ENCODE measurements at regions not wholly inside any gene's neighbourhood (a gene's known extent, or its start where the extent isn't known, plus 50 kb on each side); places are given as distances from the start of the nearest gene placed in this dataset.

DNA sequence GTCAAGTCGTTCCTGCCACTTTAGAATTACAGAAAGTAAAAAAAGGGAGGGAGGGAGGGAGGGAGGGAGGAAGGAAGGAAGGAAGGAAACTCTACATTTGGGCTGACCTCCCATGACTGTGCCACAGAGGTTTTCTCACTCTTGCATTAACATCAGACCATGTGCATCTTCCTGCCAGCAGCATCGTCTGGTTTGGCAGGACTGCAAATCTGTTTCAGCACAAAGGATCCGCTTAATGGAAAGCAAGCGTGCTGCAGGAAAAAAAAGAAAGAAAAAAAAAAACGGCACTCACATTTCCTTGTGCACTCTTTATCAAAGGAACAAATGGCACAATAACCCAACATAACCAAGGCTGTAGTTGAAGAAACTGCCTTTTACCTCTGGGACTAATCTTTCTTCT lies 148.8 kb upstream of the HES1 start:
- TF ChIP-seq, protein P1, sequence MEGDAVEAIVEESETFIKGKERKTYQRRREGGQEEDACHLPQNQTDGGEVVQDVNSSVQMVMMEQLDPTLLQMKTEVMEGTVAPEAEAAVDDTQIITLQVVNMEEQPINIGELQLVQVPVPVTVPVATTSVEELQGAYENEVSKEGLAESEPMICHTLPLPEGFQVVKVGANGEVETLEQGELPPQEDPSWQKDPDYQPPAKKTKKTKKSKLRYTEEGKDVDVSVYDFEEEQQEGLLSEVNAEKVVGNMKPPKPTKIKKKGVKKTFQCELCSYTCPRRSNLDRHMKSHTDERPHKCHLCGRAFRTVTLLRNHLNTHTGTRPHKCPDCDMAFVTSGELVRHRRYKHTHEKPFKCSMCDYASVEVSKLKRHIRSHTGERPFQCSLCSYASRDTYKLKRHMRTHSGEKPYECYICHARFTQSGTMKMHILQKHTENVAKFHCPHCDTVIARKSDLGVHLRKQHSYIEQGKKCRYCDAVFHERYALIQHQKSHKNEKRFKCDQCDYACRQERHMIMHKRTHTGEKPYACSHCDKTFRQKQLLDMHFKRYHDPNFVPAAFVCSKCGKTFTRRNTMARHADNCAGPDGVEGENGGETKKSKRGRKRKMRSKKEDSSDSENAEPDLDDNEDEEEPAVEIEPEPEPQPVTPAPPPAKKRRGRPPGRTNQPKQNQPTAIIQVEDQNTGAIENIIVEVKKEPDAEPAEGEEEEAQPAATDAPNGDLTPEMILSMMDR (conservative IDR thresholded peaks at IDR 0.05; ENCODE audit: low read depth, low read length), result no peak
- no peak overlapping the region for H3K4me3 ChIP-seq (ENCODE audit: low read length)
- DNase-seq (ENCODE audit: low read depth), result no peak

DNA sequence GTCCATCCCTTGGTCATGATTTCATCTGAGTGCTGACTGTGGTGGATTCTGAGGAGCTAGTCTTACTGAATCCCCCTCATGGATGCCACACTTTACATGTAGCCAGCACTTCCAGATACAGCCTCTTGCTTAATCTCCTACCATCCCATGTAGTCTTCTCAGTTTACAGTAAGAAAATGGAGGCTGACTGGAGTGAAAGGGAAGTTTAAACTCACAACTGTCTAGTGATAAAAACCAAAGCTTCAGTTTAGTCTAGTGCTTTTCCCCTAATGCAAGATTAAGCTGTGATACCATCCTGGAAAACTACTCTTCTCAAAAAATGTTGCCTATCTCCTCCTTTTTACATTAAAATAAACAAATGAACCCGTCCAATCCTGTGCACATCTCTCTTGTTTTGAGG lies 146.8 kb upstream of the HES1 start:
- TF ChIP-seq, protein P1 (conservative IDR thresholded peaks at IDR 0.05; ENCODE audit: low read depth, low read length), result no peak
- no peak for DNase-seq (ENCODE audit: low read depth)

DNA sequence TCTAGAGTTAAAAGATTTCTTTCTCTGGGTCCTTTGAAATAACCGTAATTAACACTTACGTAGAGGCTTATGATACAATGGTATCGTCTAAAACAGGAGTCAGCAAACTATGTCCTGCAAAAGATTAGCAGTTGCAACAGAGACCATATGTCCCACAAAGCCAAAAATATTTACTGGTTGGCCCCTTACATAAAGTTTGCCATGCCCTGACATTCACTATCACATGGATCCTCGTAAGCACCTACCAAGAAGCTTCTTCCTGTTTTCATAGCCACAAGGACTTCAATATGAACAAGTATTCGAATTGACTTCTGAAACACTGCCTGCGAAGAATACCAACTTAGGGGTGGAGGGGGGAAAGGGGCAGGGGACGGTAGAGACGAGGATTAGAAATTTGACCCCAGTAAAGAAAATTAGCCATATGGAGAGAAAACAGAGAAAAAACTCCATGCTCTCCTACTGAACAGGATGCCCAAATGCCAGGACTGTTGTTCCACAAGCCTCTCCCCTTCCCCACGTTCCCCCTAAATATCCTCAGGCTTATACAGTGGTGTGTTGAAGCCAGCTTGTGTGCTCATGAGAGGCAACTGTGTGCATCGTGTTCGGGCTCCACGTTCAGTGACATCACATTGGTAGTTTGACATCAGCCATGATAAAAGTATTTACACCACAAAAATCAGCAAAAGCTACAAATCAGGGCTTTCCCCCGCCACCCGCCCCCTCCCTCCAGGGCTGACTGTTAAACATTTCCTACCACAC lies 144.1 kb upstream of the HES1 start:
- TF ChIP-seq, protein P1 (conservative IDR thresholded peaks at IDR 0.05; ENCODE audit: low read depth, low read length), result no peak
- no peak overlapping the region for H3K4me3 ChIP-seq (ENCODE audit: low read length)
- no peak for DNase-seq (ENCODE audit: low read depth)

More for the DNA sequence above, 146.8 kb upstream of the HES1 start:
- H3K4me3 ChIP-seq (ENCODE audit: low read length), result no peak overlapping the region

DNA sequence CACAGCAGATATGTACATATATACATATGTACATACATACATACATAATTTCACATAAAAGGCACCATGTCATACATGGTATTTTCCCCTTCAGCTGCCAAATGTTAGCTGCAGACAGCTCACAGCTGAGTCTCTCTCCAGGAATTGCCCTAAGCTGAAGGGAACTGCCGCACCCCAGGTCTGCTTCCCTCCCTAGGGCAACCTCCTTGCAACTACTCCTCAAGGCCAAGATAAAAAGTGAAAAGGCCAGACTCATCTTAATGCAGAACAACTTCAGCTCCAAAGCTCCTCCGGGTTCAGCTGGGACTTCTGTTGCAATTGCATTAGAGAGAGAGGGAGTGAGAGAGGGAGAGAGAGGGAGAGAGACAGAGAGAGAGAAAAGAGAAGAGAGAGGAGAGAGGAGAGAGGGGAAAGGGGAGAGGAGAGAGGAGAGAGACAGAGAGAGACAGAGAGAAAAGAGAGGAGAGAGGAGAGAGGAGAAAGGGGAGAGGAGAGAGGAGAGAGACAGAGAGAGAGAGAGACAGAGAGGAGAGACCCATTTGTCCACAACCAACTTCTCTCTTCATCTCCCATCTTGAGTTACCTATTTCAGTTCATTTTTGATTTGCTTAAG lies 143.4 kb upstream of the HES1 start:
- no peak overlapping the region for H3K4me3 ChIP-seq (ENCODE audit: low read length)
- TF ChIP-seq, protein P1 (conservative IDR thresholded peaks at IDR 0.05; ENCODE audit: low read depth, low read length), result no peak
- DNase-seq (ENCODE audit: low read depth), result no peak

DNA sequence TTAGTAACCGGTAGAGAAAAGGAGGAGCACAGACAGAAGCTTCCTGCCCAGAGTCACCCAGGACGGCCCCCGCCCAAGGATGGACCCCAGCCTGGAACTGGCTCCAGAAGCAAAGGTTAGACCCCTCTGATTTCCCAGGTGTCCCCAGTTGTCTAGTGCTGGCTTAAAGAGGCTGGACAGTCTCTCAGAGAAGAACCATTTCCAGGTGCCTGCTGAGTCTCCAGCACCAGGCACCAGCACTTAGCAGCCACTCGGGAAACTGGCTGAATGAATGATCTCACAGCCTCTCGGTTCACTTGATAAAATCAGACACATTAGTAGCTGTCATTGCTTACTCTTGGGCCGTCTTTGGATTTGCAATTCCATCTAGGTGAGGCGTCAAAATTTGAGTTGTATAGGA lies 139.7 kb upstream of the HES1 start:
- no peak for DNase-seq (ENCODE audit: low read depth)
- TF ChIP-seq, protein P1 (conservative IDR thresholded peaks at IDR 0.05; ENCODE audit: low read depth, low read length), result no peak
- H3K4me3 ChIP-seq (ENCODE audit: low read length), result no peak overlapping the region

DNA sequence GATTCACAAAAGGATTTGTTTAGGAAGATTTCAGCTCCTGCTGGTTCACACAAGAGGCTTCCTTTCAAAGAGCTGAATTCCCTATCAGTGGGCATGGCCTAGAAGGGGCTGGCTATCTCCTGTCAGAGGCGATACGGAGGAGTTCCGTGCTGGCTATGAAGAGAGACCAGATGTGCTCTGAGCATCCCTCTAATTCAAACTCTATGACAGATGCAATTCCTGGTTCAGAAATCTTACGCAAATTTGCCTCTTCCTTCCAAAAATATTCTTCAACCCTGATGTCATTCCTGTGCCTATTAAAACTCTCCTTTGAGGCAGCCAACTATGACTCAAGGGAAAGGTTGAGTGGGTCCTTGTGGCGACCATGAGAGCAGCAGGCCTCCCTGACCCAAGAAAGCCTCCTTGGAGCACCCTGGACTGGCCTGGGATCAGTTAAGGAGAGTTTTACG lies 139.3 kb upstream of the HES1 start:
- no peak for DNase-seq (ENCODE audit: low read depth)
- TF ChIP-seq, protein P1 (conservative IDR thresholded peaks at IDR 0.05; ENCODE audit: low read depth, low read length), result no peak
- no peak overlapping the region for H3K4me3 ChIP-seq (ENCODE audit: low read length)
